Activated CD4-positive, alpha-beta T cell treated with anti-CD3 and anti-CD28 coated beads, Interleukin-2, amount 10 ng/mL, durations not matched to agents 7 days and 5 days (primary cell): ENCODE measurements at regions not wholly inside any gene's neighbourhood (a gene's known extent, or its start where the extent isn't known, plus 50 kb on each side); places are given as distances from the start of the nearest gene placed in this dataset.

Experiments
- CTCF ChIA-PET: fragments of 350-600 bp; sonication (Branson Sonifier 250); formaldehyde crosslinking; loops from one replicate; lab custom pipeline; 2021; ENCODE audit warnings: antibody characterized with exemption; lab: Charles Lee
- POLR2A ChIA-PET: fragments of 350-600 bp; sonication (Branson Sonifier 250); formaldehyde crosslinking; loops from one replicate; lab custom pipeline; 2021; ENCODE audit warnings: antibody characterized with exemption; lab: Charles Lee
- DNase-seq: peaks from one replicate; pipeline ENCODE4 v3.0.0-alpha.2; 2020
- H3K27ac Mint-ChIP-seq: one replicate; pipeline ENCODE4 v1.8.0; 2021; ENCODE audit warnings: mild to moderate bottlenecking, moderate library complexity, mixed read lengths
- H3K27me3 Mint-ChIP-seq: one replicate; pipeline ENCODE4 v1.8.0; 2021; ENCODE audit warnings: mixed read lengths
- H3K36me3 Mint-ChIP-seq: one replicate; pipeline ENCODE4 v1.8.0; 2021; ENCODE audit warnings: low read depth, mixed read lengths
- H3K4me1 Mint-ChIP-seq: one replicate; pipeline ENCODE4 v1.8.0; 2021; ENCODE audit warnings: mixed read lengths
- H3K4me3 Mint-ChIP-seq: one replicate; pipeline ENCODE4 v1.8.0; 2021; ENCODE audit warnings: mild to moderate bottlenecking, moderate library complexity, mixed read lengths
- H3K9me3 Mint-ChIP-seq: one replicate; pipeline ENCODE4 v1.8.0; 2021; ENCODE audit warnings: mixed read lengths

DNA sequence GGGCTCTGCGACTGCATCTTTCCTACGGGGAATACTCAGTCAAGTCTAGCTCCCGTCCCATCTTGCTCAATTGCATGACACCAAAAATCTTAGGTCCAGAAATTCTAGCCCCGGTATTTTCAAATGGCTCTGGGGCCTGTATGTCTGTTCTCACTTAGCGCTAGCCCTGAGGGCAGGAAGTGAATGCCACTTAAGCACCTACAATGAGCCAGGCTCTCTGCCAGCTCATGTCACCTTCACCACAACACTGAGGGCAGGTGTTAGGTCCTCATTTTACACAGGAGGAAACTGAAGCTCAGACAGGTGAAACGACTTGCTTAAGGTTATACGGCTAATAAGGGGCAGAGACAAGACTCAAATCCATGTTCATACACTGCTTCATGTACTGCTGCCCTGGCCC lies 282.8 kb downstream of the PPP1R2C start:
- Mint-ChIP-seq H3K4me3 (no peak overlapping the region), H3K36me3 (no peaks in the 10 kb centered on the region), H3K27ac (no peak overlapping the region), H3K9me3 (no peaks in the 10 kb centered on the region), H3K27me3 (no peaks in the 10 kb centered on the region), H3K4me1 (no peaks in the 10 kb centered on the region)
- ChIA-PET CTCF (interaction anchor here (1.2 to 1.5 kb wide), 2 partner anchors 28 to 204 kb away, joined by 3 to 4 read pairs; no protein-coding TSS in a partner anchor), POLR2A (no interaction called here)
- DNase-seq = no peak

DNA sequence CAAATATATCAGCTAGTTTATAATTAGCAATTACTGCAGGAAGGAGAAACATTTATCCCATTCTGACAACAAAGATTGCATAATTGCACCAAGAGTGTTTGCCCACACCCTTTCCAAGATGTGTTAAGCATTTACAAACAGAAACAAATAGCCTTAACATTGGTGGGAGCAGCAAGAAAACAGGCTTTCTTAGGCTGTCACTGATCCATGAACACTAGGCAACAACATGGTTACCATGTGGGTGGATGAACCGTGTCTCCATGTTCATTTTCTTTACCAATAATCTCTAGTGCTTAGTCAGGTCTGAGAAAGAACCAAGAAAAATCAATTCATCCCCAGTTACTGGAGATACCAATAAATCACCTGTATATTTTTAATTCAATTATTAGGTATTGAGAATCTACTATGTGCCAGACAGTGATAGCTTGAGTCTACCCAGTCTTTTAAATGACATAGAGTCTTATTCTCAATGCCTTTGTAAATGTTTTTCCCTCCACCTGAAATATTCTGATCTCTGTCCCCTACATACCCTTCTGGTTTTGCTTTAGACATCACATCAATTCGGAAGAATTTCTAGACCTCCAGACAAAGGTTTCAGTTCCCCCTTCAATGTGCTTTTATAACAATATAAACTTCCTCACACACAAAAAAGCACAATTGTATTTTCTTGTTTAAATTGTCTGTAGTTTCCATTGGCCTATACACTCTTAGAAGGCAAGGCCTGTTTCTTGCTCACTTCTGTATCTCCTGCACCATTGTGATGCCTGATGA lies 286.6 kb downstream of the PPP1R2C start:
- H3K27me3 Mint-ChIP-seq = no peaks in the 10 kb centered on the region
- no peak for DNase-seq
- no peaks in the 10 kb centered on the region for H3K4me1 Mint-ChIP-seq
- H3K27ac Mint-ChIP-seq = no peak overlapping the region
- CTCF ChIA-PET = no interaction called here
- no peak overlapping the region for H3K4me3 Mint-ChIP-seq
- H3K36me3 Mint-ChIP-seq = no peaks in the 10 kb centered on the region
- H3K9me3 Mint-ChIP-seq = no peaks in the 10 kb centered on the region
- POLR2A ChIA-PET = no interaction called here

DNA sequence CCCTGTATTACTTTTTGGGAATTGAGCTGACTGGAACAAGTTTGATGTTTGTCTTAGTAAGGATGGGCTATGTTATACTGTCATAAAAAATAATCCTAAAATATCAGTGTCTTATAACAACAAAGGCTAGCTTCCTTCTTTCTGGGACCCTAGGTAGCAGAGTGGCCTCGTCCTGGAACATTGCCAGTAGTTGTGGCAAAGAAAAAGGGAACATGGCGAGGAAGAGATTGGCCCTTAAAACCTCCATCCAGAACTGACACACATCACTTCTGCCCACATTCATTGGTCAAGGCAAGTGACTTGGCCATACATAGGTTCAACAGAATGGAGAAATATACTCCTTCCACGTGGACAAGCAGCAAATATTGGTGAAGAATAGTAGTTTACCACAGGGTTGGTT lies 287.9 kb downstream of the PPP1R2C start:
- H3K4me1 Mint-ChIP-seq = no peaks in the 10 kb centered on the region
- no peak overlapping the region for H3K4me3 Mint-ChIP-seq
- H3K36me3 Mint-ChIP-seq = no peaks in the 10 kb centered on the region
- ChIA-PET POLR2A (no interaction called here), CTCF (interaction anchor here (0.6 kb wide), 1 partner anchor 578 kb away, joined by 4 read pairs; no protein-coding TSS in a partner anchor)
- H3K27ac Mint-ChIP-seq = no peak overlapping the region
- H3K9me3 Mint-ChIP-seq = no peaks in the 10 kb centered on the region
- no peaks in the 10 kb centered on the region for H3K27me3 Mint-ChIP-seq
- DNase-seq = no peak

DNA sequence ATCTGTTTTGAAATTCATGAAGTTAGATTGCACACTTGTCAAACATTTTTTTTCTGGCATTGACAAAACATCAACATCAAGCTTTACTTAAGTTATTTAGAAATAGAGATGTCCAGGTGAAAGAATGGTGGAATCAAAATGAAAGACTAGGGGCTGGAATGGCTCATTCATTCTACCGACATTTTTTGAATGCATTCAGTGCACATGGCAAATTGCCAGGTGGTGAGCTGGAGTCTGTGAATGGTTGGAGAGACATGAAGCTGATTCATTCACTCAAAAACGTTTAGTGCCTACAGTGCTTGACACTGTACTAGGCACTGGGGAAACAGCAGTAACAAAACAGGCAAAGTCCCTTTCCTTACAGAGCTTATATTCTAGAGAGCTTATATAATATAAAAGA lies 292.4 kb downstream of the PPP1R2C start:
- Mint-ChIP-seq H3K27ac (no peak overlapping the region), H3K36me3 (no peaks in the 10 kb centered on the region), H3K27me3 (peaks cover 2% of the 10 kb centered on the region), H3K4me1 (no peaks in the 10 kb centered on the region), H3K4me3 (no peak overlapping the region), H3K9me3 (no peaks in the 10 kb centered on the region)
- CTCF ChIA-PET = no interaction called here
- POLR2A ChIA-PET = no interaction called here
- DNase-seq = no peak

DNA sequence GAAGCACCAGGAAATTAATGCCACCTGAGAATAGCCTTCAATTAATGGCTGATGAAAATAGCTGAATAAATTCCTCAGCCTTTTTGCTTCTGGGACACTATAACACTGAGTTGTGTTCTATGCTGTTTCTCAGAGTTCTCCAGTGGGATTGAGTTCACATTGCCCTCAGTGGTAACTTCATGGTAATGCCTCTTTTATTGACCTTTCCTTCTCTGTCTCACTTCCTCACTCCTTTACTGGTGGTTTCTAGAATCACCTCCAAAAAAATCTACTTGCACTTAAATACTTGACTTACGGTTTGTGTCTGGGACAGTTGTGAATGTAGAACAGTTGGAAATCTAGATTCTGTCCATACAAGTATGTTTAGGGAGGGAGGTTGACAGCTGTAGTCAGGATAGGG lies 293.7 kb downstream of the PPP1R2C start:
- no peaks in the 10 kb centered on the region for H3K9me3 Mint-ChIP-seq
- DNase-seq = no peak
- POLR2A ChIA-PET = no interaction called here

DNA sequence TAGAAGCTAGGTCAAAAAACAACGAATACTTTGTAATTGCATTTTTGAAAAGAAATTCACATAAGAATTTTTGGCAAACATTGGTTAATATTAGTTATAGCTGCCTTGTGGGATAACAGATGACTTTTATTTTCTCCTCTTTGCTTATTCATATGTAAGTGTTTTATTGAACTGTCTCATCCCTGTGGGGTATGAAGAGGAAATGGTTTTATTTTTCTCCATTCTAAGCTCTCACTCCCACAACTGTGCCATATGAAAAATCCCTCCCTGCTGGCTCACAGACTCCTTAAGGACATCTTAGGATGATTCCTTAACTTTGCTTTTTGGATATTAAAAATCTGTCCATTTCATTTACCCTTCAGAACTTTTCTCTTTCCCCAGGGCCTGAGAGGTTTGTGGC lies 300.6 kb downstream of the PPP1R2C start:
- H3K4me3 Mint-ChIP-seq = no peak overlapping the region
- H3K4me1 Mint-ChIP-seq = no peaks in the 10 kb centered on the region
- H3K9me3 Mint-ChIP-seq = peaks cover 5% of the 10 kb centered on the region
- H3K36me3 Mint-ChIP-seq = no peaks in the 10 kb centered on the region
- DNase-seq = no peak
- H3K27ac Mint-ChIP-seq = no peak overlapping the region
- ChIA-PET CTCF (no interaction called here), POLR2A (no interaction called here)
- no peaks in the 10 kb centered on the region for H3K27me3 Mint-ChIP-seq

More for the DNA sequence above, 293.7 kb downstream of the PPP1R2C start:
- no peak overlapping the region for H3K27ac Mint-ChIP-seq
- no peaks in the 10 kb centered on the region for H3K36me3 Mint-ChIP-seq
- H3K4me3 Mint-ChIP-seq = no peak overlapping the region
- CTCF ChIA-PET = no interaction called here
- H3K4me1 Mint-ChIP-seq = no peaks in the 10 kb centered on the region
- H3K27me3 Mint-ChIP-seq = peaks cover 2% of the 10 kb centered on the region

DNA sequence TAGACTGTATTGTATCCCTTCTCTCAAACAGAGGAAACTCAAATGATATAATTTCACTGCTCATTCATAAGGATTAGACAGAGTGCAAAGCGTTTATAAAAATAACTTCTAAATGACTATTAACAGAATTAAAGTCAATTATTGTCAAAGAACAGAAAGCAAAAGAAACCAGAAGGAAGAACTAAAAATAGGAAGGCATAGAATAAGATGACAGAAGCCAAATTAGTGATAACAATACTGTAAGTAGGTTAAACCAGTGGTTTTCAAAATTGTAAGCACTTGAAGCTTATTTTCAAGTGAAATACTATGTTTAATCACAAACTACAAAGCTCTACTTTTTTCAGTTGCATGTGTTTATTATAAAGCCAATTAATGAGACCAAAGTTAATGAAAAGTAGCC lies 305.2 kb downstream of the PPP1R2C start:
- no peaks in the 10 kb centered on the region for H3K27me3 Mint-ChIP-seq

DNA sequence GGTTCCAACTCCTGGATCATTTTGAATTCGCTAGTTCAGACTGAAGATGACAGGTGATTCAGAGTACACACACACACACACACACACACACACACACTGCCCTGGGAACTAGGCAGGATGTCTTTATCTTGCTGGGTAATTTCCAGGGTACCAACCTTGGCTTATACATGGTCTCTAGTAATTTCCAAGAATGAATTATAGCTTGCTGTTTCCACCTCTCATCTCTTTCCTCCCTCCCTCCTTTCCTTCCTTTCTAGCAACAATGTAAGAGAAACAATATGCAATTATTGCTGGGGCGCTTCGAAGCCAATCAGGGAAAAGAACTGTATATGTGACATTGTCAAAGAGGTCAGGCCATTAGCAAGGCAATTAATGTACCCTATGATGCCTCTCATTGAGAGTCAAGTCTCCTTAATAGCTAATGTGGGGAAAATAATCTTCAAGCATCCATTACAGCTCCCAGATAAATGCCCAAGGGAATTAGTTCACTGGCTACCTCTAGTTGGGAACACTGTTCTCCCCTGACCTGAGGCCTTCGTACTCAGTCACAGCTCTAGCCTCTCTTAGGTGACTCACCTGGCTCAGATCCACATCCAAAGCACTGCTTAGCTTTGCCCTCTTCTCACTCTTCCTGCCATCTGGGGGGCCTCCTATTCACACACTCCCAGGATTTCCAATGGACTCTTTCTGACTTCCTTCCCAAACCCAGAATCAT lies 311.5 kb downstream of the PPP1R2C start:
- no peaks in the 10 kb centered on the region for H3K27me3 Mint-ChIP-seq
- no peaks in the 10 kb centered on the region for H3K36me3 Mint-ChIP-seq
- H3K9me3 Mint-ChIP-seq = no peaks in the 10 kb centered on the region
- no peak overlapping the region for H3K27ac Mint-ChIP-seq
- ChIA-PET CTCF (interaction anchor here (0.6 to 1.3 kb wide), 2 partner anchors 29 to 65 kb away, joined by 3 to 4 read pairs; no protein-coding TSS in a partner anchor), POLR2A (no interaction called here)
- H3K4me1 Mint-ChIP-seq = no peaks in the 10 kb centered on the region
- DNase-seq = no peak
- H3K4me3 Mint-ChIP-seq = no peak overlapping the region

More for the DNA sequence above, 305.2 kb downstream of the PPP1R2C start:
- CTCF ChIA-PET = no interaction called here
- Mint-ChIP-seq H3K4me3 (no peak overlapping the region), H3K36me3 (no peaks in the 10 kb centered on the region), H3K9me3 (peaks cover 3% of the 10 kb centered on the region), H3K27ac (no peak overlapping the region), H3K4me1 (no peaks in the 10 kb centered on the region)
- POLR2A ChIA-PET = no interaction called here
- DNase-seq = no peak

DNA sequence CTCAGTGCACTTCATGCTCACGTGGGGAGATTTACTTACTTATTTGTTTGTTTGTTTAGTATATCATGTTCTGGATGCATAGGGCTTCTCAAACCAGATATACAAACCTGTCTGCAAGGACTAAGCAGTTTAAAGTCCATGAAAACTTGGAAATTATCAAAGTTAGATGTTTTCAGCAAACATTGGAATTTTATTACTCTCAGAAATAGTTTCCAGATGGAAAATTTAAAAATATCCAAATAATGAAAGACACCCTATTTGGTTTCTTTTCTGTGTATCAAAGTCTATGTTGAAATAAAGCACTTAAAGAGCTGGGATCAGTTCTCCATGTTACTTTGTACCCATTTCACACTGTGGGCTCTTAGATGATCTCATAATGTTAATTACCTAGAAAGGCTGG lies 312.1 kb downstream of the PPP1R2C start:
- H3K9me3 Mint-ChIP-seq = no peaks in the 10 kb centered on the region

DNA sequence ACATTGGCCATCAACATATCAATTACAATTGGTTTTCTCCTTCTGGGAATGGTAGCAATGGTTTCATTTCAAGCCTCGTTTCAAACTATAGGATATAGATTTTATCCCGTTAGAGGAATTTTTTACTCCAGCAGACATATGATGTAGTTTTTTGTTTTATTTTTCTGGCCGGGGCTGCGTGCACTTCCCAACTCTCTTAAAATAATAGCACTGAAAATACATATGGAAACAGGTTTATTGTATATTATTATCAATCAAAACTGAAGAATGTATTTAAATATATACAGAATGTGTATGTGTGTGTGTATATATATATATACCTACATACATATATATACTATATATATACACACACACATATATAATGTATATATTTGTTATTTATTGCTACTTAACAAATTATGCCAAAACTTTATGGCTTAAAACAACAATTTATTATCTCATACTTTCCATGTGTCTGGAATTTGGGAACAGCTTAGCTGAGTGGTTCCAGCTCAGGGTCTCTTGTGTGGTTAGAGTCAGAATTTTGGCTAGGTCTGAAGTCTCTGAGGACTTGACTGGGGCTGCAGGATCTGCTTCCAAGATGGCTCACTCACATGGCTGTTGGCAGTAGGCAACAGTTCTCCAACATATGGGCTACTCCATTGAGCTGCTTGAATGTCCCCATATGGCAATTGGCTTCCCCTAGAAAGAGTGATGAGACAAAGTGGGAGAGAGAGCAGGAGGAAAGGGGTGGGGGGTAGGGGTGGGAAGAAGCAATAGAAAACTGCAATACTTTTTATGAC lies 314.1 kb downstream of the PPP1R2C start:
- ChIA-PET POLR2A (no interaction called here), CTCF (no interaction called here)
- Mint-ChIP-seq H3K4me3 (no peak overlapping the region), H3K4me1 (no peaks in the 10 kb centered on the region), H3K9me3 (no peaks in the 10 kb centered on the region), H3K36me3 (no peaks in the 10 kb centered on the region), H3K27me3 (no peaks in the 10 kb centered on the region), H3K27ac (no peak overlapping the region)
- DNase-seq = no peak

More for the DNA sequence above, 312.1 kb downstream of the PPP1R2C start:
- DNase-seq = no peak
- ChIA-PET POLR2A (no interaction called here), CTCF (no interaction called here)
- no peak overlapping the region for H3K27ac Mint-ChIP-seq
- no peaks in the 10 kb centered on the region for H3K27me3 Mint-ChIP-seq
- H3K4me3 Mint-ChIP-seq = no peak overlapping the region
- no peaks in the 10 kb centered on the region for H3K36me3 Mint-ChIP-seq
- H3K4me1 Mint-ChIP-seq = no peaks in the 10 kb centered on the region

DNA sequence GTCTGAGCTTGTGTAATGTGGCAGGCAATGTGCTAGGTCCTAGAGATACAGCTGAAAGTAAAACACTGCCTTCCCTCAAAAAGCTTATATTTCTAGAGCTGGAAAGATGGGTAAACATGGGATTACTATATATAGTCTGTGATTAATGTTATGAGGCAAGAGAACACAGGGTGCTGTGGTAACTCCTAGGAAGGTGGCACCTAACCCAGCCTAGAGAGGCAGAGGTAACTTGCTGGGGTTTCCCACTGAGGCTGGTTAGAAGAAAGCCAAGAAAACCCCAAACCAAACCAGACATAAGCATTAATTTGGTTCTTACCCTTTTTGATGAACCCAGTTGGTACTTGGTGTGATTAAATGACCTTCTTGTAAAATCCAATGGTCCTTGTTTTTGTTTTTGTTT lies 315.0 kb downstream of the PPP1R2C start:
- CTCF ChIA-PET = no interaction called here
- no peaks in the 10 kb centered on the region for H3K4me1 Mint-ChIP-seq
- DNase-seq = no peak
- no peaks in the 10 kb centered on the region for H3K9me3 Mint-ChIP-seq
- H3K27ac Mint-ChIP-seq = no peak overlapping the region
- POLR2A ChIA-PET = no interaction called here
- no peaks in the 10 kb centered on the region for H3K36me3 Mint-ChIP-seq
- H3K27me3 Mint-ChIP-seq = no peaks in the 10 kb centered on the region
- no peak overlapping the region for H3K4me3 Mint-ChIP-seq

DNA sequence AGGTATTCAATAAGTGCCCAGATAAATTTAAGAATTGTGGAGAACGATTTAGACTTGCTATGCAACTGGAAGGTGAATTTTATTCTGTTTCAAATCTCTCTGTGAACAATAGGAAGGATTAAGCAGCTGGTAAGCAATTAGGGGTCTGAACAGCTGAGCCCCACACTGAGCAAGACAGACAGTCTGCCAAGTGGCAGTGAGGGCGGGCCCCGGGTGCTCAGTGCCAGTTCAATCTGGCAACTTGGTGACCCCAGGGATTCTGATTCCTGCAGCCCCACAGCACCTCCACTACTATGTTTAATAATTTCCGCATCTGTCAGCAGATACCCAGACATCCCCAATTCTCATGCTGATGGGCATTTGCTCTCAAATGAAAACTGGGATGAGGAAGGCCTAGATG lies 317.3 kb downstream of the PPP1R2C start:
- Mint-ChIP-seq H3K27ac (no peak overlapping the region), H3K9me3 (no peaks in the 10 kb centered on the region), H3K36me3 (no peaks in the 10 kb centered on the region), H3K4me3 (no peak overlapping the region), H3K4me1 (no peaks in the 10 kb centered on the region), H3K27me3 (no peaks in the 10 kb centered on the region)
- ChIA-PET POLR2A (no interaction called here), CTCF (no interaction called here)
- no peak for DNase-seq

DNA sequence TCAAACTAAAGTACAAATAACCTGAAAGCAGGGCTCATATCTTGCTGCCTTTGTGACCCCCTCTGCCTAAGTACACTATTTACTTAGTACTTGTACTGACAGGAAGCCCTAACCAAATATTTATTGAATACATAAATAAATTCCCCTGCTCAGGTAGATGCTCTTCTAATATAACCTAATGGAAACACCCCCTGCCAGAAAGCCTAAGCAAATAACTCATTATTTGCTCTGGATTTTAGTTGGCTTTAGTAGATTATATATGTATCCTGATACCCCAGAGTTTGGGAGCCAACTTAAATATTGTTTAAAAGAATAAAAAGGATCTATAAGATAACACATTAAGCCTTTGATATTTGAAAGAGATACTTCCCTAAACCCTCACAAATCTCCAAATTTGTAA lies 318.2 kb downstream of the PPP1R2C start:
- no peak overlapping the region for H3K4me3 Mint-ChIP-seq
- no peak overlapping the region for H3K27ac Mint-ChIP-seq
- H3K9me3 Mint-ChIP-seq = no peaks in the 10 kb centered on the region
- ChIA-PET CTCF (no interaction called here), POLR2A (no interaction called here)
- no peaks in the 10 kb centered on the region for H3K27me3 Mint-ChIP-seq
- H3K4me1 Mint-ChIP-seq = no peaks in the 10 kb centered on the region
- H3K36me3 Mint-ChIP-seq = no peaks in the 10 kb centered on the region
- no peak for DNase-seq
